ENCODE measurements at regions not wholly inside any gene's neighbourhood (a gene's known extent, or its start where the extent isn't known, plus 50 kb on each side); places are given as distances from the start of the nearest gene placed in this dataset.

DNA sequence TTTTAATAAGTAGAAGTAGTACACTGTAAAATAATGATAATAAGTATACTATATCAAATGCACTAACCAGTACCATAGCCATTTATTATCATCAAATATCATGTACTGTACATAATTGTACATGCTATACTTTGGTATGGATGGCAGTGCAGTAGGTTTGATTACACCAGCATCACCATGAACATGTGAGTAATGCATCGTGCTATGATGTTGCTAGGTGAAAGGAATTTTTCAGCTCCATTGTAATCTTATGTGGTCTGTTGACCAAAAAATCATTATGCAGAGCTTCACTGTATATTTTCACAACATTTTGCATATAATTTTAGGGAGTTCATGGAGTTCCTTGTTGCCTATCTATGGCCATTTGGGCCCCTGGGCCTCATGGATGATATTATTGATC lies 72.2 kb upstream of the HMHB1 start:
- TF ChIP-seq, protein P1, sequence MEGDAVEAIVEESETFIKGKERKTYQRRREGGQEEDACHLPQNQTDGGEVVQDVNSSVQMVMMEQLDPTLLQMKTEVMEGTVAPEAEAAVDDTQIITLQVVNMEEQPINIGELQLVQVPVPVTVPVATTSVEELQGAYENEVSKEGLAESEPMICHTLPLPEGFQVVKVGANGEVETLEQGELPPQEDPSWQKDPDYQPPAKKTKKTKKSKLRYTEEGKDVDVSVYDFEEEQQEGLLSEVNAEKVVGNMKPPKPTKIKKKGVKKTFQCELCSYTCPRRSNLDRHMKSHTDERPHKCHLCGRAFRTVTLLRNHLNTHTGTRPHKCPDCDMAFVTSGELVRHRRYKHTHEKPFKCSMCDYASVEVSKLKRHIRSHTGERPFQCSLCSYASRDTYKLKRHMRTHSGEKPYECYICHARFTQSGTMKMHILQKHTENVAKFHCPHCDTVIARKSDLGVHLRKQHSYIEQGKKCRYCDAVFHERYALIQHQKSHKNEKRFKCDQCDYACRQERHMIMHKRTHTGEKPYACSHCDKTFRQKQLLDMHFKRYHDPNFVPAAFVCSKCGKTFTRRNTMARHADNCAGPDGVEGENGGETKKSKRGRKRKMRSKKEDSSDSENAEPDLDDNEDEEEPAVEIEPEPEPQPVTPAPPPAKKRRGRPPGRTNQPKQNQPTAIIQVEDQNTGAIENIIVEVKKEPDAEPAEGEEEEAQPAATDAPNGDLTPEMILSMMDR (conservative IDR thresholded peaks at IDR 0.05; ENCODE audit: low read length): no peak
- no peak for TF ChIP-seq EZH2phosphoT487 (IDR thresholded peaks at IDR 0.05; ENCODE audit: borderline replicate concordance)
